ENCODE measurements at regions not wholly inside any gene's neighbourhood (a gene's known extent, or its start where the extent isn't known, plus 50 kb on each side); places are given as distances from the start of the nearest gene placed in this dataset.

DNA sequence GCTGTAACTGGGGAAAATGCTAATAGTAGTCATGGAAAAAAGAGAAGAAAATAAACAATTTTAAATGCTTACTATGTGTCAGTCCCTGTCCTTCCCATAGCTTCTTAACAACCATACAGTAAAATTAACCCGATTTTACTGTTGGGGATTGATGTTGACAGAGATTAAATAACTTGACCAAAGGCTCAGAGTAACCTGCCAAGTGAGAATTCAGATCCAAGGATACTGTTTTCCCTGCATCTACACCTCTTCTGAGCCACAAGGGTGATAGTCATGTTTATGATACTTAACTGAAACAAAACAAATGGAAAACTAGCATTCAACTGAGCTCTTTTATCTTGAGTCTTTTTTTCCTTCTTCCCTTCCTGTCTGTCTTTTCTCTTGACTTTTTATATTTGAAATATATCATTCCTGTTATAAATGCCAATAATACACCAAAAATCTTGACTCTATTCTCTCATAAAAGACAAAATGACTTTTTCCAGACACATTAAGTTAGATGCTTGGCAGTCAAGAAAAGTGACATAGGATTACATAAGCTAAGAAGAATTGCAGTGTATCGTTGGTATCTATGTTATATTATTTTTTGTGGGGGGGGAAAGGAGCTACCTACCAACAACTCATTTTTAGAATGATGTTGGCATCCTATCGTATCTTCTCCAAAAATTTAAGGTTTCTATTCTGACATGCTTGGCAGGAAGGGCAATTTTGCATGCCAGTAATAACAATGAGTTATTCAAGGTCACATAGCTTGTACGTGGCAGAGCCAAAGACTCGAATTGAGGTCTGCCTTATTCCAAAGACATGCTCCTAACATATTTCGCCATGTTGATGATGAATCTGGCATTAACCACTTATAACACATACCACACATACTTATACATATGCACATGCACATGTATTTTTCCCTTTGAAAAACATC is 306.6 kb upstream of the KCNH8 start:
- H3K27me3 Mint-ChIP-seq (ENCODE audit: low read depth) = no peaks in the 10 kb centered on the region
- no peaks in the 10 kb centered on the region for H3K9me3 Mint-ChIP-seq
- H3K36me3 Mint-ChIP-seq (ENCODE audit: low read depth) = no peaks in the 10 kb centered on the region
- no peak for DNase-seq
- no peak overlapping the region for H3K4me3 Mint-ChIP-seq
- peaks cover 28% of the 10 kb centered on the region for H3K4me1 Mint-ChIP-seq (ENCODE audit: low read depth)
- no peak overlapping the region for H3K27ac Mint-ChIP-seq
- intact Hi-C loops (cut with micrococcal nuclease) = no loop called here
- CTCF ChIA-PET = interaction anchor here (0.6 to 2.1 kb wide), 5 partner anchors 8 to 60 kb away, joined by 3 to 6 read pairs (median 4); no protein-coding TSS in a partner anchor

GRCh38 chr3:18840535-18841137 is 307.7 kb upstream of the KCNH8 start:
- Mint-ChIP-seq H3K27ac (no peak overlapping the region), H3K36me3 (ENCODE audit: low read depth) (no peaks in the 10 kb centered on the region), H3K4me1 (ENCODE audit: low read depth) (peaks cover 37% of the 10 kb centered on the region), H3K4me3 (no peak overlapping the region), H3K27me3 (ENCODE audit: low read depth) (no peaks in the 10 kb centered on the region), H3K9me3 (no peaks in the 10 kb centered on the region)
- CTCF ChIA-PET = interaction anchor here (0.5 to 1.0 kb wide), 2 partner anchors 15 to 21 kb away, joined by 3 to 4 read pairs; no protein-coding TSS in a partner anchor
- no peak for DNase-seq
- intact Hi-C loops (cut with micrococcal nuclease) = no loop called here

DNA sequence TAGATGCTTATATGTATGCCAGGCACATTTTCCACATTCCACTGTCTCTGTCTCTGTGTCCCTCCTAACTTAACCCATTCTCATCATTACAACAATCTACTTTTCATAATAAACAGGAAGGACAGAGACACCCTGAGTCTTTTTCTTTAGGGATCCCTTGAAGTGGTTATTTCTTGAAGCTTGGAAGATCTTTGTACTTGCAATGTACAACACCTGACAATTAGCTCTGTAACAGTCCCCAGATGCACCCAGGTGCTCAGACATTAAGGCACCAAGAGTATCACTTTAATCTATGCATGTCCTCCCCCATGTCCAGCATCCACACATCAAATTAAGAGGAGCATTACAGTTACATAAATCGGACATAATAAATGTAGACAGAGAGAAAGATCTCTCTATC is 309.6 kb upstream of the KCNH8 start:
- no peaks in the 10 kb centered on the region for H3K27me3 Mint-ChIP-seq (ENCODE audit: low read depth)
- DNase-seq = no peak
- CTCF ChIA-PET = interaction anchor here (0.9 kb wide), 1 partner anchor 150 kb away, joined by 3 read pairs; no protein-coding TSS in a partner anchor
- no peaks in the 10 kb centered on the region for H3K36me3 Mint-ChIP-seq (ENCODE audit: low read depth)
- H3K27ac Mint-ChIP-seq = no peak overlapping the region
- H3K4me3 Mint-ChIP-seq = no peak overlapping the region
- peaks cover 24% of the 10 kb centered on the region for H3K4me1 Mint-ChIP-seq (ENCODE audit: low read depth)
- intact Hi-C loops (cut with micrococcal nuclease) = no loop called here
- H3K9me3 Mint-ChIP-seq = no peaks in the 10 kb centered on the region

GRCh38 chr3:18837137-18837755 is 311.1 kb upstream of the KCNH8 start:
- CTCF ChIA-PET = no interaction called here
- Mint-ChIP-seq H3K4me1 (ENCODE audit: low read depth) (peaks cover 20% of the 10 kb centered on the region), H3K27me3 (ENCODE audit: low read depth) (no peaks in the 10 kb centered on the region), H3K9me3 (no peaks in the 10 kb centered on the region), H3K36me3 (ENCODE audit: low read depth) (no peaks in the 10 kb centered on the region), H3K27ac (no peak overlapping the region), H3K4me3 (no peak overlapping the region)
- DNase-seq = no peak
- intact Hi-C loops (cut with micrococcal nuclease) = no loop called here

- Mint-ChIP-seq H3K27me3 (ENCODE audit: low read depth) (no peaks in the 10 kb centered on the region), H3K27ac (no peak overlapping the region), H3K9me3 (no peaks in the 10 kb centered on the region), H3K36me3 (ENCODE audit: low read depth) (no peaks in the 10 kb centered on the region), H3K4me1 (ENCODE audit: low read depth) (peaks cover 29% of the 10 kb centered on the region), H3K4me3 (no peak overlapping the region)
- intact Hi-C loops (cut with micrococcal nuclease) = no loop called here
- no peak for DNase-seq
- CTCF ChIA-PET = interaction anchor here (1.0 to 2.6 kb wide), 3 partner anchors 13 to 35 kb away, joined by 3 to 10 read pairs (median 6); no protein-coding TSS in a partner anchor
Measured at GRCh38 chr3:18835021-18835420, 313.3 kb upstream of the KCNH8 start.

GRCh38 chr3:18830087-18830486 is 318.2 kb upstream of the KCNH8 start:
- H3K4me3 Mint-ChIP-seq = no peak overlapping the region
- intact Hi-C loops (cut with micrococcal nuclease) = loop anchor here (1.0 kb wide), 1 partner anchor 40 kb away; no protein-coding TSS in a partner anchor
- H3K27ac Mint-ChIP-seq = peak overlapping the region; percentile 31
- CTCF ChIA-PET = interaction anchor here (1.2 to 2.4 kb wide), 2 partner anchors 17 to 160 kb away, joined by 3 to 6 read pairs; no protein-coding TSS in a partner anchor
- H3K9me3 Mint-ChIP-seq = no peaks in the 10 kb centered on the region
- H3K27me3 Mint-ChIP-seq (ENCODE audit: low read depth) = no peaks in the 10 kb centered on the region
- DNase-seq = peak; percentile 60
- no peaks in the 10 kb centered on the region for H3K36me3 Mint-ChIP-seq (ENCODE audit: low read depth)
- peaks cover 25% of the 10 kb centered on the region for H3K4me1 Mint-ChIP-seq (ENCODE audit: low read depth)

DNA sequence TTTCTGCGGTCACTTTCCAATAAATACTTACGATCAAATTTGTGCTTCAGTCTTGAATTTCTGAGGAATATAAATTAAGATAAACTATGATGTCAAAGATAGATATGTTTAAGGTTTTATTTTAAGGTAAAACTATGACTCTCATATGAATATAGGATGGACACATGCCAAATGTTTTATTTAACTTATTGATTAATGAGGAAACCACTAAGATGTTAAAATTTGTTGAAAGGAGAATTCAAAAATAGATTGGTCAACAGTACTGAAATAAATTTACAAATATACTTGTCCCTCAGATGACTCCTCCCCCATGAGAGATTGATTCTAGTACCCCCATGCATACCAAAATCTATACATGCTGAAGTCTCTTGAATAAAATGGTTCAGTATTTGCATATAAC is 319.7 kb upstream of the KCNH8 start:
- Mint-ChIP-seq H3K27me3 (ENCODE audit: low read depth) (no peaks in the 10 kb centered on the region), H3K4me1 (ENCODE audit: low read depth) (peaks cover 25% of the 10 kb centered on the region), H3K4me3 (no peak overlapping the region), H3K36me3 (ENCODE audit: low read depth) (no peaks in the 10 kb centered on the region), H3K9me3 (no peaks in the 10 kb centered on the region), H3K27ac (no peak overlapping the region)
- intact Hi-C loops (cut with micrococcal nuclease) = no loop called here
- CTCF ChIA-PET = interaction anchor here (2.4 kb wide), 1 partner anchor 19 kb away, joined by 6 read pairs; no protein-coding TSS in a partner anchor
- no peak for DNase-seq

GRCh38 chr3:18827664-18828063 is 320.6 kb upstream of the KCNH8 start:
- Mint-ChIP-seq H3K36me3 (ENCODE audit: low read depth) (no peaks in the 10 kb centered on the region), H3K4me1 (ENCODE audit: low read depth) (peaks cover 25% of the 10 kb centered on the region), H3K4me3 (no peak overlapping the region), H3K27me3 (ENCODE audit: low read depth) (no peaks in the 10 kb centered on the region), H3K27ac (no peak overlapping the region), H3K9me3 (no peaks in the 10 kb centered on the region)
- intact Hi-C loops (cut with micrococcal nuclease) = no loop called here
- DNase-seq = no peak
- CTCF ChIA-PET = no interaction called here

GRCh38 chr3:18825665-18826064 is 322.6 kb upstream of the KCNH8 start:
- peaks cover 21% of the 10 kb centered on the region for H3K4me1 Mint-ChIP-seq (ENCODE audit: low read depth)
- H3K27me3 Mint-ChIP-seq (ENCODE audit: low read depth) = no peaks in the 10 kb centered on the region
- H3K9me3 Mint-ChIP-seq = no peaks in the 10 kb centered on the region
- H3K36me3 Mint-ChIP-seq (ENCODE audit: low read depth) = no peaks in the 10 kb centered on the region
- H3K27ac Mint-ChIP-seq = no peak overlapping the region
- CTCF ChIA-PET = no interaction called here
- intact Hi-C loops (cut with micrococcal nuclease) = loop anchor here (2.0 kb wide), 1 partner anchor 35 kb away; no protein-coding TSS in a partner anchor
- no peak overlapping the region for H3K4me3 Mint-ChIP-seq
- no peak for DNase-seq

DNA sequence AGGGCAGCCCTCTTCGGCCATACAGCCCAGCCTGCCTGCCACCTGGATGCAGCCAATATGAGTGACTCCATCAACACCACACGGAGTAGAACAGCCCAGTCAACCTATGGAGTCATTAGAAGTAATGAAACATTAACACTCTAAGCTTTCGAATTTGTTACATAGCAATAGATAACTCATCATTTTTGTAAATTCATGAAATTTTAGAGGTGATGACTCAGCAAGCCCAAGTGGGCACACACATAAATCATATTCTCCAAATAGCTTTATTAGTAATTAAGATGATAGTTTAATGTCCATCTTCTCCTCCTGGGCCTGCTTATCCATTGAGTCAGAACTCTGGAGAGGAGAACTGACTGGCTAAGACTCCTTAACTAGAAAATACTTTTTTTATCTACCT is 335.0 kb upstream of the KCNH8 start:
- no peak for DNase-seq
- intact Hi-C loops (cut with micrococcal nuclease) = no loop called here

GRCh38 chr3:18812316-18812715 is 336.0 kb upstream of the KCNH8 start:
- Mint-ChIP-seq H3K27ac (no peak overlapping the region), H3K27me3 (ENCODE audit: low read depth) (no peaks in the 10 kb centered on the region), H3K9me3 (no peaks in the 10 kb centered on the region), H3K4me3 (no peak overlapping the region), H3K4me1 (ENCODE audit: low read depth) (peaks cover 29% of the 10 kb centered on the region), H3K36me3 (ENCODE audit: low read depth) (no peaks in the 10 kb centered on the region)
- CTCF ChIA-PET = no interaction called here
- no peak for DNase-seq
- intact Hi-C loops (cut with micrococcal nuclease) = no loop called here

More for the DNA sequence above, 335.0 kb upstream of the KCNH8 start:
- Mint-ChIP-seq H3K9me3 (no peaks in the 10 kb centered on the region), H3K36me3 (ENCODE audit: low read depth) (no peaks in the 10 kb centered on the region), H3K4me1 (ENCODE audit: low read depth) (peaks cover 21% of the 10 kb centered on the region), H3K27me3 (ENCODE audit: low read depth) (no peaks in the 10 kb centered on the region), H3K4me3 (no peak overlapping the region), H3K27ac (no peak overlapping the region)
- CTCF ChIA-PET = interaction anchor here (1.9 kb wide), 1 partner anchor 35 kb away, joined by 4 read pairs; no protein-coding TSS in a partner anchor

GRCh38 chr3:18810306-18810661 is 338.0 kb upstream of the KCNH8 start:
- DNase-seq = no peak
- no peak overlapping the region for H3K4me3 Mint-ChIP-seq
- H3K4me1 Mint-ChIP-seq (ENCODE audit: low read depth) = peaks cover 33% of the 10 kb centered on the region
- no peaks in the 10 kb centered on the region for H3K27me3 Mint-ChIP-seq (ENCODE audit: low read depth)
- intact Hi-C loops (cut with micrococcal nuclease) = loop anchor here (1.0 to 2.0 kb wide), 2 partner anchors 29 to 60 kb away; no protein-coding TSS in a partner anchor
- H3K27ac Mint-ChIP-seq = peak overlapping the region; percentile 71
- H3K9me3 Mint-ChIP-seq = no peaks in the 10 kb centered on the region
- H3K36me3 Mint-ChIP-seq (ENCODE audit: low read depth) = no peaks in the 10 kb centered on the region
- CTCF ChIA-PET = interaction anchor here (1.5 kb wide), 1 partner anchor 18 kb away, joined by 4 read pairs; no protein-coding TSS in a partner anchor

All from activated naive CD4-positive, alpha-beta T cell treated with anti-CD3 and anti-CD28 coated beads for 36 hours (primary cell).